HUES64 (cell line): ENCODE measurements at regions not wholly inside any gene's neighbourhood (a gene's known extent, or its start where the extent isn't known, plus 50 kb on each side); places are given as distances from the start of the nearest gene placed in this dataset.

Experiments used
- H3K27ac ChIP-seq: 2 replicates; pipeline ENCODE4 v1.7.0; 2013; ENCODE audit warnings: low read depth, low read length, inconsistent platforms
- H3K27me3 ChIP-seq: 2 replicates; pipeline ENCODE4 v1.6.1; 2013; ENCODE audit warnings: mild to moderate bottlenecking, low read length; ENCODE audit not compliant: insufficient read depth
- H3K36me3 ChIP-seq: 2 replicates; pipeline ENCODE4 v1.6.1; 2013; ENCODE audit warnings: mild to moderate bottlenecking, low read length; ENCODE audit not compliant: insufficient read depth
- H3K4me1 ChIP-seq: 2 replicates; pipeline ENCODE4 v1.6.1; 2013; ENCODE audit warnings: mild to moderate bottlenecking, low read length, moderate library complexity; ENCODE audit not compliant: insufficient read depth
- H3K4me3 ChIP-seq: 2 replicates; pipeline ENCODE4 v1.5.1; 2013; ENCODE audit warnings: mild to moderate bottlenecking, low read length, moderate library complexity
- H3K9ac ChIP-seq: 2 replicates; pipeline ENCODE4 v1.6.1; 2013; ENCODE audit warnings: mild to moderate bottlenecking, low read depth, low read length
- H3K9me3 ChIP-seq: 2 replicates; pipeline ENCODE4 v1.6.1; 2013; ENCODE audit warnings: low read depth, low read length; ENCODE audit not compliant: insufficient read depth
- WGBS: fragments of 150-250, 120-280 bp; methylation state at CpG from one replicate; pipeline ENCODE4 v1.1.7; 2013; ENCODE audit warnings: missing lambda C conversion rate; 5-methylcytosine and 5-hydroxymethylcytosine counted together

DNA sequence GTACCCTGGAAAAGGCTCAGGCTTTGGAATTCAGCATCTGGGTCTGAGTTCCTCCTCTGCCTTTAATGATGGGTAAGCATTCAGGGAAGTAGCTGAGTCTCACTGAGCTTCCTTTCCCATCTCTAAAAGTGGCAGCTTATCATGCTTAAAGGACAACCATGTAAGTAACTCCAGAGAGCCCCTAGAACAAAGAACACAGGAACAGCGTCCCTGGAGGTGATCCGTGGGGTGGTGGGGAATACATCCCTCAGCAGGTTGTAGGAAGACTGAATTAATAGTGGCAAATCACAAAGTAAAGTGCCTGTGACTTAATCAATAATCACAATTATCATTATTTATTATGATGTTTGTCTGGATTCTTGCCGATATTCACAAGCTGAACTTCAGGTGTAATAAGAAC lies 114.7 kb upstream of the ISX start:
- no peaks in the 10 kb centered on the region for H3K27me3 ChIP-seq
- H3K27ac ChIP-seq = no peak overlapping the region
- H3K9ac ChIP-seq = no peak overlapping the region
- no peak overlapping the region for H3K4me3 ChIP-seq
- H3K9me3 ChIP-seq = no peaks in the 10 kb centered on the region
- 96% methylated on average over 3 of the region's 3 CpGs for WGBS
- no peaks in the 10 kb centered on the region for H3K36me3 ChIP-seq
- peaks cover 12% of the 10 kb centered on the region for H3K4me1 ChIP-seq

DNA sequence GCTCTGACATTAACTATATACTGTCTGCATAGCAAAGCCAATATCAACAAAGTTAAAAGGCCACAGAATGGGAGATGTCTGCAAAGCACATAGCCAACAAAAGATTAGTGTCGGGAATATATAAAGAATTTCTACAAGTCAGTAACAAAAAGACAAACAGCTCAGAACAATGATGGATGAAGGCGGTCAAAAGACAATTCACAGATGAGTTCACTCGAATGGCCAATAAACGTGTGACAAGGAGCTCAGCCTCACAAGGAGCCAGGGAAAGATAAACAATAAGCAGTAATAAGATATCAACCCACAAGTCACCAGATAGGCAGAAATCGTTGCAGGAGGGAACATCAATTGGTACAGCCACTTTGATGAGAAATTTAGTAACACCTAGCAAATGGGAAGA lies 106.0 kb upstream of the ISX start:
- Histone ChIP-seq H3K4me1 (no peaks in the 10 kb centered on the region), H3K4me3 (no peak overlapping the region), H3K9me3 (no peaks in the 10 kb centered on the region), H3K27me3 (no peaks in the 10 kb centered on the region), H3K9ac (no peak overlapping the region), H3K36me3 (no peaks in the 10 kb centered on the region), H3K27ac (no peak overlapping the region)
- WGBS = 71% methylated on average over 4 of the region's 5 CpGs

DNA sequence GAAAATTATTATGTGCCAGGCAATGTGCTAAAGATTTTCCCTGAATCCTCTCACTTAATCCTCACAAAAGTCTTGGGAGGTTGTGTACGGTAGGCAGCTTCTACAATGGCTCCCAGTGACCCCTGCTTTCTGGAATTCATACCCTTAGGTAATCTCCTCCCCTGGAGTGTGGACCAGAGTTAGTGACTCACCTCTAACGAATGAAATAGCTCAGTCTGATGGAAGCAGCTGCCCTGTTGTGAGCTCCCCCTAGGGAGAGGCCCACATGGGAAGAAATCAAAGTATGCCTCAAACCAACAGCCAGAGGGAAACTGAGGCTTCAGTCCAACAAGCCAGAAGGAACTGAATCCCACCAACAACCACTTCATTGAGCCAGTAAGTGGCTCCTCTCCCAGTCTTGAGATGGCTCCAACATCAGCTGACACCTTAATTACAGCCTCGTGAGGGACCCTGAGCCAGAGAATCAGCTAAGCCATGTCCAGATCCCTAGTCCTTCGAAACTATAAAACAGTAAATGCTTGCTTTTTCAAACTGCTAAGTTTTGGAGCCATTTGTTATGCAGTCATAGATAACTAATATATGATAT lies 98.9 kb upstream of the ISX start:
- H3K4me3 ChIP-seq = no peak overlapping the region
- peaks cover 8% of the 10 kb centered on the region; the same call in 1 of the 2 replicates for H3K4me1 ChIP-seq
- H3K9me3 ChIP-seq = 0 out of 2 replicates have a peak, but pooled peaks cover 3% of the 10 kb centered on the region
- H3K9ac ChIP-seq = no peak overlapping the region
- 76% methylated on average over 4 of the region's 4 CpGs for WGBS
- no peaks in the 10 kb centered on the region for H3K27me3 ChIP-seq
- H3K36me3 ChIP-seq = no peaks in the 10 kb centered on the region
- no peak overlapping the region for H3K27ac ChIP-seq

DNA sequence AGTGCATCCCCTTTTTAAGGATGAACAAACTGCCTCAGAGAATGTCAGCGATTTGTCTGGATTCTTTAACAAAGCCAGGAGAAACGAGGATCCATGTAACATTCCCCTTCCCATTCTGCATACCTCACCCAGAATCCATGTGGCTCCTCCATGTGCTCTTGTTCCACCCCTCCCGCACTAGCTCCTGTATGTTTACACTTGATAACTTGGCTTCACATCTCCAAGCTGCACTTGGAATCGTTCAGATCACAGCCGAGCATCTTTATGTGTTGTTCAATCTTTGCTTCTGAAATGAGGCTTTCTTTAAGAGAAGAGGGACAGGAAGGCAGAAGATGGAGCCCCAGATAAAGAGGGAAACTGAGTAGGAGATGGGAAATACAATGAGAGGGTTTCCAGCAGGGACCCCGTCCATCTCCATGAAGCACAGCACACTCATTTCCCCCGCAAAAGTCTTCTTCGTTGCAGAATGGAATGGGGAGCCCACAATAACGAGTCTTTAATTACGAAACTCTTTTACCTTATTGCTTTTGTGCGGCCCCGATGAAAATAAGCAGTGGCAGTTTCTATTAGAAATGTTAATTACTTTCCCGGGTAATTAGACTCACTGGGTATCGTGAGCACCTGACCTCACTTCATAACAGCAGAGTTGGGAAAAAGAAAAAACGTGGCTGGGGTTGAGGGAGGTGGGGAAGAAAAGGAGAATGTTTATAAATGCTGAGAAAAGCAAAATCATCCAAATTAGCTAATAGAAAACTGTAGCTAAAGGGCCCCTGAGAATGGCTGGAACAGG lies 96.8 kb upstream of the ISX start:
- WGBS = 93% methylated on average over 15 of the region's 15 CpGs
- H3K4me1 ChIP-seq = peaks cover 24% of the 10 kb centered on the region
- no peak overlapping the region for H3K9ac ChIP-seq
- 0 out of 2 replicates have a peak, but pooled peaks cover 3% of the 10 kb centered on the region for H3K9me3 ChIP-seq
- H3K27ac ChIP-seq = no peak overlapping the region
- H3K36me3 ChIP-seq = no peaks in the 10 kb centered on the region
- H3K27me3 ChIP-seq = no peaks in the 10 kb centered on the region
- no peak overlapping the region for H3K4me3 ChIP-seq

DNA sequence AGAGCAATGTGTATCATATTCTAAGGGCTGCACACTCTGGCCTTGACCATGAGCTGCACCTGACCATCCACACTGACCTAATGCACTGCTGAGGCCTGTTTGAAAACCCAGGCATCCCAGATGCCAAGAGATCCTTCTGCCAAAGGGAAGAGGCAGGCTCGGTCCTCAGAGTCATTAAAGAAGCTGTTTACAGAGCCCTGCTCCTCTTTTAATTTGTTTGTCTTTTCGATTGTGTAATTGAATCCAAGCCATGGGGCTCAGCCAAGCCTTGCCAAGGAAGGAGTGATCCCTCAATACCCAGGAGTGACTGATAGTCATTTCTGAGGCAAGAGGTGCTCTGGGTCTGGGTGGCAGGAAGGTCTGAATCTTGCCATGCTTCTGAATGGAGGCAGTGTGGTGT lies 94.5 kb upstream of the ISX start:
- Histone ChIP-seq H3K4me3 (no peak overlapping the region), H3K9me3 (0 out of 2 replicates have a peak, but pooled peaks cover 2% of the 10 kb centered on the region), H3K36me3 (no peaks in the 10 kb centered on the region), H3K27me3 (no peaks in the 10 kb centered on the region), H3K27ac (no peak overlapping the region), H3K4me1 (peaks cover 24% of the 10 kb centered on the region), H3K9ac (no peak overlapping the region)
- 83% methylated on average over 2 of the region's 2 CpGs for WGBS

DNA sequence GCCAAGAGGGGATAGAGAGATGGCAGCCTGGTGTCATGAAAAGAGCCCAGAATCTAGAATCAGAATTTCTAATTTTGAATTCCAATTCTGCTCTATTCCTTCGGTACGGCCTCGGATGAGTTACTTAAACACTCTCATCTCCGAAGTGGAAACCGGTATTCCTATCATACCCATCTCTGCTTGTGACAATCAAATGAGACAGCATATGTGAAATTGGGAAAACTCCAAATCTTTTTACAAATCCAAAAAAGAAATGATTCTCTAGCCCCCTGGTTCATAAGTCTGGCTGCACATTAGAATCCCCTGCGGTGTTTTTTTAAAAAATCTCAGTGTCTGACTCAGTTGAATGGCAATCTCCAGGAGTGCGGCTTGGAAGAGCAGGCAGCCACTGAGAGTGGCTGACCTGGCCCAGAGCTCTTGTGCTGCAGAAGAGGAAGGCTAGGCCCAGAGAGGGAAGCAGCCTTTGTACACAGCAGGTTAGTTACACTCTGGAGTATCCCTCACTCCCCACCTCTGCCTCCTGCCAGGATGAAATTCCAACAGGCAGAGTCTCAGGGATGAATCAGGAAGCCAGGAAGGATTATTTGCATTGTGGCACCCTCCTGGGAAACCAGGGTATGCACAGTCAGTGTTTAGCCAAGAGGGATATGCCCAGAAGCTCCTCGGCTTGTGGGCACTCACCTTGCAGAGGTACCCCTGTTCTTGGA lies 93.6 kb upstream of the ISX start:
- Histone ChIP-seq H3K9ac (no peak overlapping the region), H3K27me3 (no peaks in the 10 kb centered on the region), H3K4me3 (no peak overlapping the region), H3K27ac (peak overlapping the region; percentile 39; the same call in 1 of the 2 replicates), H3K36me3 (no peaks in the 10 kb centered on the region), H3K4me1 (peaks cover 24% of the 10 kb centered on the region), H3K9me3 (no peaks in the 10 kb centered on the region)
- WGBS = 75% methylated on average over 8 of the region's 8 CpGs

DNA sequence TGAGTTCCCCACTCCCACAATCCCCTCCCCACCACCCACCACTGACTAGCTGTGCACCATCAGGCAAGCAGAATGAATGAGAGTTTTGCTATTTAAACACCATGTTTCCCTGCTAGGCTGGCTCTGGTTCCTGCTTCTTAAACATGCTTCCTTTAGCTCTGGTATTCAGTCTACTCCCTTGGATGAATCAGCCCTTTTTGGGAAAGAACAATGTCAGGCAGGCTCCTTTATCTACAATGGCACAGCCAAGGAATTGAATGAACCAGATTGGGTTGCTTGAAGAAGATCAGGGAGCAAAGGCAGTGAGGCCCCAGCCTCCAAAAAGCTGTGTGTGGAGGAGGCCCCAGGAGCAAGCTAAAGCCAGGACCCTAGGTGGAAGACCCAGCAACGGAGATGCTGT lies 92.9 kb upstream of the ISX start:
- Histone ChIP-seq H3K4me1 (peaks cover 24% of the 10 kb centered on the region), H3K4me3 (no peak overlapping the region), H3K36me3 (no peaks in the 10 kb centered on the region), H3K27ac (peak overlapping the region; percentile 39), H3K9me3 (no peaks in the 10 kb centered on the region), H3K27me3 (no peaks in the 10 kb centered on the region), H3K9ac (no peak overlapping the region)
- WGBS = 62% methylated on average over 1 of the region's 1 CpG

DNA sequence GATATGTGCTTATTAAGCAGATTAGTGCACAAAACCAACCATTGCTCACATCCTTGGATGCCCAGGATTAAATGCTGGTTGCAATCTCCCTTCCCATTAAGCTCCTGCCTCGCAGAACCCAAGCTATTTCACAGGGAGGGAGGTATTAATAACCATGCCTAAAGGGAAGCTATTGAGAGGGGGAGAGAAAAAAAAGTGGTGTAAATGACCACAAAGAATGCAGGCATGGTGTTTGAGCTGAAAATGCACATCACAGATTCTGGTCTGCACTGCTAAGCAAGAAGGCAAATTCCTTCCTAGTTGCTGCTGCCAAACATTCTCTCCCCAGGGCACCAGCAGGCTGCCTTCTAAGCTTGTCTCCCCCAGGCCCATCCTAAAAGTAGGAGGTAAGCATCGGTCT lies 92.0 kb upstream of the ISX start:
- WGBS = 69% methylated on average over 2 of the region's 2 CpGs
- H3K4me1 ChIP-seq = peaks cover 24% of the 10 kb centered on the region
- no peaks in the 10 kb centered on the region for H3K27me3 ChIP-seq
- H3K4me3 ChIP-seq = no peak overlapping the region
- H3K9me3 ChIP-seq = no peaks in the 10 kb centered on the region
- H3K9ac ChIP-seq = no peak overlapping the region
- no peak overlapping the region for H3K27ac ChIP-seq
- H3K36me3 ChIP-seq = no peaks in the 10 kb centered on the region

DNA sequence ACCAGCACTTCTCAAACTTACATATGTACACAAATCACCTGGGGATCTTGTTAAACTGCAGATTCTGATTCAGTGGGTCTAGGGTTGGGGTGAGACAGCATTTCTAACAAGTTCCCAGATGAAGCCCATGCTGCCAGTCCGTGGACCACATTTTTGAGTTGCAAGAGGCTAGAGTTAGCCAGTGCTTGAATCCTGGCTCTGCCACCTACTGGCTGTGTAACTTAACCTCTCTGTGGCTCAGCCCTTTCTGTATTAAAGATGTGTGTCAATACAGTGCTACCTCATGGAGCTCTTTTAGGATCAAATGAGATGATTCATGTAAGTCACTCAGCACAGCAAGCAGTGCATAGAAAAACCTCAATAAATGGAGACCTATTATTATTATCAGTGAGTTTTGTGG lies 90.2 kb upstream of the ISX start:
- 65% methylated on average over 1 of the region's 1 CpG for WGBS
- Histone ChIP-seq H3K4me1 (peaks cover 24% of the 10 kb centered on the region), H3K27me3 (no peaks in the 10 kb centered on the region), H3K36me3 (no peaks in the 10 kb centered on the region), H3K27ac (no peak overlapping the region), H3K4me3 (no peak overlapping the region), H3K9me3 (no peaks in the 10 kb centered on the region), H3K9ac (no peak overlapping the region)

DNA sequence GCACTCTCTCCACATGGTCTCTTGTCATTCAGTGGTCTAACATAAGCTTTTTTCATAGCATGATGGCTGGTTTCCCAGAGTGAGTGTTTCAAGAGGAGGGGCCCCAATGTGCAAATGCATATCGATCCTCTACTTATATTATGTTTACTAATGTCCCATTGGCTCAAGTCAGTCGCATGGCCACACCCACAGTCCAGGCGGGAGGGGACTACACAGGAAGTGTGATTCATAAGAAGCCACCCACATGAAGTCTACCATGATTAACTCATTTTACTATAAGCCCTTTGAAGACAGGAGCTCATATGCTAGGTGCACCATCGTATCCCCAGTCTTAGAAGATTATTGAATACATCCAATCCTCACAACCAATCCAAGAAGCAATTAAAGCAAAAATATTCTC lies 89.5 kb upstream of the ISX start:
- H3K4me1 ChIP-seq = peaks cover 22% of the 10 kb centered on the region
- no peak overlapping the region for H3K27ac ChIP-seq
- H3K4me3 ChIP-seq = no peak overlapping the region
- H3K9ac ChIP-seq = no peak overlapping the region
- no peaks in the 10 kb centered on the region for H3K36me3 ChIP-seq
- H3K9me3 ChIP-seq = no peaks in the 10 kb centered on the region
- no peaks in the 10 kb centered on the region for H3K27me3 ChIP-seq
- WGBS = 91% methylated on average over 4 of the region's 4 CpGs

DNA sequence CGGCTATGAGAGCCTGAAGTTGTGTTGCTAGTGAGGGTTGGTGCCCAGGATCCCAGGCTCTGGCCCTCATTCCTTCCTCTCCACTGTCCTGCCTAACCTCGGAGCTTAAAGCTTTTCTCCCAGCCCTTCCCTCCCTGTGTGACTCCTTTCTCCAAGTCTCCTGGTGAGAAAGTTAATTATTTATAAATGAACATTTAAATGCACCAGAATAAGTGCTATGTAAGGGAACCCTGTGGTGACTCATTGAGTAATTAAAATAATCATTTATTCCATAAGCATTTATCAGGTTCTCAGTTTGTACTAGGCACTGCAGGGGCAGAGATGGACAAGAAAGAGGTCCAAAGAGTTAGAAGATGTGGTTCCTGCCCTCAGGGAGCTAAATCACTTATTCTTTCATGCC lies 89.1 kb upstream of the ISX start:
- 100% methylated on average over 2 of the region's 2 CpGs for WGBS
- Histone ChIP-seq H3K27ac (no peak overlapping the region), H3K36me3 (no peaks in the 10 kb centered on the region), H3K9ac (no peak overlapping the region), H3K27me3 (no peaks in the 10 kb centered on the region), H3K4me3 (no peak overlapping the region), H3K4me1 (peaks cover 18% of the 10 kb centered on the region), H3K9me3 (no peaks in the 10 kb centered on the region)
